K562 (cell line): ENCODE measurements at regions not wholly inside any gene's neighbourhood (a gene's known extent, or its start where the extent isn't known, plus 50 kb on each side); places are given as distances from the start of the nearest gene placed in this dataset.

Experiments
- ATAC-seq: fragments of 200-7000 bp; cut with Tn5 transposase; 3 replicates; pipeline ENCODE4 v1.9.1; 2020; ENCODE audit warnings: moderate library complexity
- BruUV-seq: library from RNA; stranded (reverse); fragments of 400-500 nt; replicated peaks from 2 replicates; lab custom pipeline; 2021; lab: Mats Ljungman, UMichigan
- CTCF ChIA-PET: fragments of 300-600 bp; formaldehyde crosslinking; extraction: SDS; loops from one replicate; lab custom pipeline; 2021; ENCODE audit warnings: low intra/inter-chr PET ratio; lab: Yijun Ruan, JAX
- POLR2A ChIA-PET: fragments of 300-600, 350-650 bp; sonication (Branson Sonifier 250); formaldehyde crosslinking; extraction: SDS; loops from one replicate; lab custom pipeline; 2021; ENCODE audit warnings: antibody characterized with exemption, inconsistent platforms; lab: Yijun Ruan, JAX
- DNase-seq, 4 experiments: peaks; one replicate each; pipeline versions ENCODE4 v3.0.0 to v3.0.0-alpha.2; 2011 to 2018; ENCODE audit warnings: low spot score in 3 of 4, mixed read lengths in 3 of 4; ENCODE audit errors: extremely low read depth in 1 of 4
- FAIRE-seq: peaks from 2 replicates; lab custom pipeline; 2011; peaks lifted over from hg19 to GRCh38; lab: Jason Lieb, UNC
- H2AFZ ChIP-seq: 2 replicates; pipeline ENCODE4 v1.6.0; 2011; ENCODE audit warnings: low read depth, low read length, control low read depth, inconsistent platforms
- H3K27ac ChIP-seq: fragments of 200-600 bp; 3 replicates; pipeline ENCODE4 v1.8.0; 2011; ENCODE audit warnings: low read depth, mild to moderate bottlenecking, control low read depth, inconsistent platforms, low read length, moderate library complexity, mixed read lengths; ENCODE audit errors: extremely low read depth
- H3K27me3 ChIP-seq, 2 experiments: fragments of 300-600 bp in 1 of 2; 2 replicates in 1 of 2; 3 replicates in 1 of 2; pipeline versions ENCODE4 v1.6.0 to v1.8.0; 2011; ENCODE audit warnings: inconsistent platforms in 2 of 2, low read length in 2 of 2, mild to moderate bottlenecking in 1 of 2, mixed read lengths in 1 of 2, moderate library complexity in 1 of 2; ENCODE audit not compliant: control insufficient read depth in 2 of 2, insufficient read depth in 2 of 2
- H3K36me3 ChIP-seq: fragments of 300-600 bp; 3 replicates; pipeline ENCODE4 v1.8.0; 2011; ENCODE audit warnings: mild to moderate bottlenecking, low read length, inconsistent platforms; ENCODE audit not compliant: control insufficient read depth, insufficient read depth
- H3K4me1 ChIP-seq, 2 experiments: fragments of 200-600 bp in 1 of 2; replicated peaks in 1 of 2; 2 replicates in 1 of 2; 3 replicates in 1 of 2; pipeline versions ENCODE4 v1.5.1 to v1.8.0; 2011; ENCODE audit warnings: inconsistent platforms in 2 of 2, low read length in 2 of 2, mild to moderate bottlenecking in 1 of 2, mixed read lengths in 1 of 2, moderate library complexity in 1 of 2; ENCODE audit not compliant: control insufficient read depth in 2 of 2, insufficient read depth in 2 of 2
- H3K4me2 ChIP-seq: 2 replicates; pipeline ENCODE4 v1.6.1; 2011; ENCODE audit warnings: low read length, control low read depth, inconsistent platforms, mixed read lengths; ENCODE audit not compliant: insufficient read depth
- H3K4me3 ChIP-seq: fragments of 200-600 bp; sonication (generic), shearing (Covaris generic); 2 replicates; pipeline ENCODE4 v1.5.1; 2016; ENCODE audit warnings: control low read depth, inconsistent platforms
- H3K79me2 ChIP-seq: fragments of 200-600 bp; 3 replicates; pipeline ENCODE4 v1.8.0; 2011; ENCODE audit warnings: low read length, inconsistent platforms; ENCODE audit not compliant: control insufficient read depth, insufficient read depth
- H3K9ac ChIP-seq, 2 experiments: 2 replicates each; pipeline versions ENCODE4 v1.6.0 to v1.6.1; 2011; ENCODE audit warnings: low read depth in 2 of 2, low read length in 2 of 2, control low read depth in 1 of 2, inconsistent platforms in 1 of 2, mild to moderate bottlenecking in 1 of 2, mixed read lengths in 1 of 2; ENCODE audit not compliant: insufficient read depth in 1 of 2
- H3K9me1 ChIP-seq: one replicate; pipeline ENCODE4 v1.6.0; 2011; ENCODE audit warnings: inconsistent platforms, mild to moderate bottlenecking, low read length, moderate library complexity; ENCODE audit not compliant: control insufficient read depth, insufficient read depth
- H3K9me3 ChIP-seq: replicated peaks from 2 replicates; pipeline ENCODE4 v1.5.1; 2011; ENCODE audit warnings: low read depth, low read length, inconsistent platforms; ENCODE audit not compliant: control insufficient read depth, insufficient read depth
- H4K20me1 ChIP-seq: replicated peaks from 2 replicates; pipeline ENCODE4 v1.6.1; 2011; ENCODE audit warnings: low read length, inconsistent platforms, mixed read lengths; ENCODE audit not compliant: control insufficient read depth, insufficient read depth
- FOXA1 ChIP-seq: fragments of 450-650 bp; IDR thresholded peaks from 2 replicates; pipeline ENCODE4 v1.6.1; 2016; ENCODE audit warnings: mild to moderate bottlenecking, borderline replicate concordance
- FOXJ3 ChIP-seq: sonication (generic); formaldehyde crosslinking; IDR thresholded peaks from 2 replicates; pipeline ENCODE4 v1.4.0; 2020; ENCODE audit warnings: mild to moderate bottlenecking, missing genetic modification reagents
- KLF10 ChIP-seq: fragments of 250-450 bp; sonication (Bioruptor Pico); IDR thresholded peaks from 2 replicates; pipeline ENCODE4 v1.6.1; 2021; ENCODE audit warnings: matching md5 sums
- RBM22 ChIP-seq: fragments of 200-400 bp; formaldehyde crosslinking; IDR thresholded peaks from 2 replicates; pipeline ENCODE4 v1.6.1; 2018; ENCODE audit warnings: low read length, low read depth; ENCODE audit not compliant: poor library complexity, severe bottlenecking
- RCOR1 ChIP-seq, 2 experiments: IDR thresholded peaks; 2 replicates each; pipeline ENCODE4 v1.6.1; 2012; ENCODE audit warnings: low read depth in 2 of 2, low read length in 2 of 2, borderline replicate concordance in 1 of 2, improper control_type of control experiment in 1 of 2
- SLC30A9 ChIP-seq: fragments of 250-450 bp; sonication (Bioruptor Pico); IDR thresholded peaks from 2 replicates; pipeline ENCODE4 v1.8.0; 2022; ENCODE audit warnings: mild to moderate bottlenecking, moderate library complexity
- ZNF561 ChIP-seq: fragments of 450-650 bp; formaldehyde crosslinking; conservative IDR thresholded peaks from 2 replicates; pipeline ENCODE4 v1.4.0; 2020; ENCODE audit warnings: mild to moderate bottlenecking, moderate library complexity
- WGBS: fragments of 100-300 bp; shearing (Covaris generic); methylation state at CpG from one replicate; pipeline ENCODE4 v1.1.6; 2016; ENCODE audit warnings: low coverage, mixed read lengths; ENCODE audit not compliant: insufficient coverage; ENCODE audit errors: missing lambda C conversion rate; 5-methylcytosine and 5-hydroxymethylcytosine counted together
- in situ Hi-C: fragments of 300-500 bp; cut with MboI; formaldehyde crosslinking; loops from 4 replicates; pipeline ENCODE4 v1.15.0; 2018; ENCODE audit warnings: inconsistent platforms, mixed read lengths
- intact Hi-C: fragments of 100-400 bp; cut with micrococcal nuclease; formaldehyde crosslinking; loops from 2 replicates; pipeline ENCODE4 v1.14.2; 2022

DNA sequence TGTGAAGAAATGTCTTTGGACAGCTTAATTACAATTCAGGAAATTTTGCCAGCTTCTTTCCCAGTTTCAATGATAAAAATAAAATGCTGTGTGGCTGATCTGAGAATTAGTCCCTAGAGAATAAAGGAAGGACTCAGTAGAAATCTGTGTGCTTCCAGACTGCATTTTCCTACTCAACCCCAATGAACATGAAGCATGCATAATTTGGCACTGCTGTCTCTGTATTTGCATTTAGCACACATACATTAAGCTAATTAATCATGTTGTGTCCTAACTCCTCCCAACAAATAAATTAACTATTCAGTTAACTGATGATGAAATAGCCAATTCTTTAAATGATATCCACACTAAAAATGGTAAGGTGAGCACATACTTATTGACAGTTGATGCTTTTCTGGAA, 380.0 kb upstream of the RORB start:
- CTCF ChIA-PET: no interaction called here
- BruUV-seq: no TSS peak
- Histone ChIP-seq H3K27me3 (no peaks in the 10 kb centered on the region), H3K27ac (no peak overlapping the region), H3K36me3 (no peaks in the 10 kb centered on the region), H3K9ac (no peak overlapping the region), H2AFZ (no peak overlapping the region), H3K9me3 (no peaks in the 10 kb centered on the region), H3K4me3 (no peak overlapping the region), H3K79me2 (no peaks in the 10 kb centered on the region)
- ATAC-seq: no peak
- DNase-seq: no peak
- POLR2A ChIA-PET: interaction anchor here (0.6 kb wide), 1 partner anchor 802 kb away, joined by 3 read pairs; no protein-coding TSS in a partner anchor
- no peak for TF ChIP-seq SLC30A9 (CRISPR knock-in tag)
- TF ChIP-seq ZNF561: no peak
- TF ChIP-seq FOXA1: no peak
- TF ChIP-seq, all 486 proteins: peak for 0
- FAIRE-seq: no peak
- Histone ChIP-seq H3K4me1 (no peaks in the 10 kb centered on the region), H4K20me1 (no peaks in the 10 kb centered on the region), H3K9me1 (no peaks in the 10 kb centered on the region), H3K4me2 (no peak overlapping the region)
- intact Hi-C loops: no loop called here
- in situ Hi-C loops: no loop called here

DNA sequence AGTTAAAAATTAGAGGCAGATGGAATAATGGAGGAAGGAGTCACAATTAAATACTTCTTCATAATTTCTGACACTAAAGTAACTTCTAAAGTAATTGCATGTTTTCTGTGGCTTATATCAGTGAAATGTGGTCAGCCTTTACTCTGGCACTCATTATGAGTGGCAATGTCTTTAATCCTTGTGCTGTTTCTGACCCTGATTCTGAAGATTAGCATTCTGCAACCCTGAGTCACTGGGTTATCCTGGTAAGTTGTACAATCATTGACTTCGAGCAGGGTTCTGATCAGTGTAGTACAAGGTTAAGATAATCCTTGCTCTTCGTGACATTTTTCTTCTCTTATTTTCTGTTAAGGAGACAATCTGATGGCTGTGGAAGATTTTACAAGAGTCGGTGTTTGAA, 379.4 kb upstream of the RORB start:
- intact Hi-C loops (no loop called here), in situ Hi-C loops (no loop called here)
- no peak overlapping the region for H3K27ac ChIP-seq
- FAIRE-seq (no peak), DNase-seq (no peak), ATAC-seq (no peak)
- no peaks in the 10 kb centered on the region for H3K9me3 ChIP-seq
- no peak overlapping the region for H3K9ac ChIP-seq
- no peak overlapping the region for H3K4me3 ChIP-seq
- H3K9me1 ChIP-seq: no peaks in the 10 kb centered on the region
- 7% methylated on average over 3 of the region's 3 CpGs for WGBS
- H3K36me3 ChIP-seq: no peaks in the 10 kb centered on the region
- H3K4me1 ChIP-seq: no peaks in the 10 kb centered on the region
- TF ChIP-seq FOXJ3 (CRISPR knock-in tag): no peak
- no peak for TF ChIP-seq RCOR1 (IDR thresholded peaks at IDR 0.05; ENCODE audit: borderline replicate concordance in 1 of 2, low read depth in 2 of 2, low read length in 2 of 2)
- TF ChIP-seq ZNF561: no peak
- TF ChIP-seq KLF10 (CRISPR knock-in tag): no peak
- no peak for TF ChIP-seq RBM22
- no peaks in the 10 kb centered on the region for H4K20me1 ChIP-seq
- no peaks in the 10 kb centered on the region for H3K27me3 ChIP-seq
- no peak overlapping the region for H2AFZ ChIP-seq
- no TSS peak for BruUV-seq
- H3K4me2 ChIP-seq: no peak overlapping the region
- ChIA-PET CTCF (no interaction called here), POLR2A (no interaction called here)
- H3K79me2 ChIP-seq: no peaks in the 10 kb centered on the region
